Lower leg skin (tissue), 3 donors: ENCODE measurements at regions not wholly inside any gene's neighbourhood (a gene's known extent, or its start where the extent isn't known, plus 50 kb on each side); places are given as distances from the start of the nearest gene placed in this dataset.

Experiments
- CTCF ChIP-seq, 3 donors: fragments of 450-650 bp; IDR thresholded peaks; one replicate each; pipeline ENCODE4 v1.5.1; 2016; ENCODE audit warnings: antibody characterized with exemption in 3 of 3, mild to moderate bottlenecking in 3 of 3, moderate library complexity in 2 of 3
- POLR2A ChIP-seq, 2 donors: fragments of 450-650 bp; IDR thresholded peaks; one replicate each; pipeline ENCODE4 v1.6.1; 2016 to 2017; ENCODE audit warnings: antibody characterized with exemption in 2 of 2, mild to moderate bottlenecking in 1 of 2, moderate library complexity in 1 of 2

GRCh38 chr13:34719060-34719875 is 222.8 kb upstream of the NBEA start:
- TF ChIP-seq POLR2A (IDR thresholded peaks at IDR 0.05) = no peak
- no peak for TF ChIP-seq CTCF (IDR thresholded peaks at IDR 0.05)
